ENCODE measurements at regions not wholly inside any gene's neighbourhood (a gene's known extent, or its start where the extent isn't known, plus 50 kb on each side); places are given as distances from the start of the nearest gene placed in this dataset.
"Not testable (repeated sequence)": the region's sequence is repeated elsewhere in the genome, so short reads cannot be mapped to it uniquely, and the experiment has no call there.

DNA sequence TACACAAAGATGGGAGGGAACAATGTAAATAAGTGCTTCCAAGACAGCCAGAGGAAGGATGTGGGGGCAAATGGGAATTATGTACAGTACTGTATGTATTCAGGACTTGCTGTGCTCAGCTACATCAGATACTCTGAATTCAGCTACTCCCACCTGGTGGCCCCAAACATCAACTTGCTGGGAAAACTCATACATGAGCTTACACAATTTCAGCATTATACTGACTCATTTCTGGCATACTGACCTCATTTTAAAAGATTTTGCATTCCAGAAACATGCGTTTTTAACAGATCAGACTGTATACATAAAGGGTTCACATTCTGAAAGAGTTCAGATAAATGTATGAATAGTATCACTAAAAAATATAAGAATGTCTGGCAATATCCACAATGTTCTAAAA lies 59.7 kb downstream of the GPX5 start:
- no peak for DNase-seq (ENCODE audit: low spot score)

DNA sequence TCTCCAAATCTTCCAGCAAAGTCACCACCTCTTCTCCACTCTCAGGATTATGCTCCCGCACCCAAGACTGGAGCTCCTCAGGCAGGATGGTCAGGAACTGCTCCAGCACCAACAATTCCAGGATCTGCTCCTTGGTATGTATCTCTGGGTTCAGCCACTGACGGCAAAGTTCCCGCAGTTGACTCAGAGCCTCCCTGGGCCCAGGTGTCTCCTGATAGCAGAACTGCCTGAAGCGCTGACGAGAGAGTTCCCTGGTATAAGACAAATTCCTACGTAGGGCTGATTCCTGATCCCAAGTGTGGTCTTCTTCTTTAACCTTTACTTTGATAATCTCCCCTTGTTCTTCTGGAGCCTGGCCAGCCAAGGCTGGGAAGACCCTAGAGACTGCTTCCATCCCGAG lies 60.6 kb downstream of the GPX5 start:
- no peak for DNase-seq (ENCODE audit: low spot score)

DNA sequence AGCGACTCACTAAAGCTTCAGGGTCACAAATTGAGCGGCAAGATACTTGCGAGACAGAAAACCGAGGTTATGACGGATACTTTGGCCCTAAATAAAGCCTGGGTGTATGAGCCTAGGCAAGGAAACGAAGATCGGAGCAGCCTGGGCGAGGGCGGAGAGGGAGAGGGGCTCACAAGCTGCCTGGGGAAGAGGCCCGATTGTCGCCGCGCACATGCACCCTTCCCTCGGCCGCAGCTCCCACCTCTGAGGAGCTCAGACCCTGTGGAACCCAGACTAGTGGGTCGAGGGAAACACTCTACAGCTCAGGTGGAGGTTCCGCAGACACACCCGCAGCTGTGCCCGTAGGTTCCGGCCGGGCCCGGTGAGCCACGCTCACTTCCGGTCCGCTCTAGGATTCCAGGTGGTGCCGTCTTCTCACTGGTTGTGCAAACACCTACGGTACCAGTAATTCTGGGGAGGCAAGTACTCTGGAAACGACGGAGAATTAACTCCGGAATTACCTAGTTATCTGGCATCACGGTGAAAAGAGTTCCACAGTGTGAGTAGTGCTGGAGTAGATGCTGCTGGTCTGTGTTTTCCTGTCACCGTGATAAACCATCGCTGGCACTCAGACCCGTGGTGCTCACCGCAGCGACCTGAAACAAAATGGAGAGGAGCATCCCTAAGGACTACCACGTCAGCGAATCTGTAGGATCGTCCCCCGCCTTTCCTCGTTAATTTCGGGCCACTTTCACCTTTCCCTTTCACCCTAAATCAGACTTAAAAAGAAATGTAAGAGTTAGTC lies 61.5 kb downstream of the GPX5 start:
- peak; percentile 84 for DNase-seq (ENCODE audit: low spot score)

DNA sequence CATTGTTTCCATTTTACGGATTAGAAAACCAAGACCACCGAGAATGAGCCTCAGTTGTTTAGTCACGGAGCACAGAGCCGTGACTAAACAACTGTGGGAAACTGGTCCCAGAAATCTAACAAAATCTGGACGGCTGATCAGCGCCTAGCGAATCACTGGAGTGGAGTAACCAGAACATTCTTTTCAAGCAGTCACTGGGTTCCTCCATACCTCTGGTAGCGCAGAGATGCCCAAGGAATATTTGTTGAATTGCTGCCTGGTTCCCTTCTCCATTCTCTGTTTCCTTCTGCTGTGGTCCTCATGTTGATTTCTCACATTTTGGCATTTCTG lies 62.0 kb downstream of the GPX5 start:
- no peak for DNase-seq (ENCODE audit: low spot score)

DNA sequence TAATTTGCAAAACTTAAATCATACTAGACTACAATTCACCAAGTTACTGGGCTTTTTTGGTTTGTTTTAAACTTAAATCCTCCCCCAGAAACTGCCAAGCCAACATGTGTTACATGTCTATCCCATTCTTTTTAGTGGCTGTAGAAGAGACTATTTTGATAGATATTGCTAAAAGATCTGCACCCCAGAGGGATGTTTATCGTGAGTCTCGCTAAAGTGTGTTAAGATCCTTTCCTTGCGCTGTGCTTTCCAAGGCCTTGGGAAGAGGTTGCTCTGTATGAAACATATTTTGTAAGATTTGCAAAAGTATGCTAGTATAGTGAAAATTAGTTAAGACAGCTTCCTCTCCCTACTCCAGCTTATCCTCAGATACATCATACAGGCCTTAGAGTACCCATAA lies 63.0 kb downstream of the GPX5 start:
- DNase-seq (ENCODE audit: low spot score), result no peak

DNA sequence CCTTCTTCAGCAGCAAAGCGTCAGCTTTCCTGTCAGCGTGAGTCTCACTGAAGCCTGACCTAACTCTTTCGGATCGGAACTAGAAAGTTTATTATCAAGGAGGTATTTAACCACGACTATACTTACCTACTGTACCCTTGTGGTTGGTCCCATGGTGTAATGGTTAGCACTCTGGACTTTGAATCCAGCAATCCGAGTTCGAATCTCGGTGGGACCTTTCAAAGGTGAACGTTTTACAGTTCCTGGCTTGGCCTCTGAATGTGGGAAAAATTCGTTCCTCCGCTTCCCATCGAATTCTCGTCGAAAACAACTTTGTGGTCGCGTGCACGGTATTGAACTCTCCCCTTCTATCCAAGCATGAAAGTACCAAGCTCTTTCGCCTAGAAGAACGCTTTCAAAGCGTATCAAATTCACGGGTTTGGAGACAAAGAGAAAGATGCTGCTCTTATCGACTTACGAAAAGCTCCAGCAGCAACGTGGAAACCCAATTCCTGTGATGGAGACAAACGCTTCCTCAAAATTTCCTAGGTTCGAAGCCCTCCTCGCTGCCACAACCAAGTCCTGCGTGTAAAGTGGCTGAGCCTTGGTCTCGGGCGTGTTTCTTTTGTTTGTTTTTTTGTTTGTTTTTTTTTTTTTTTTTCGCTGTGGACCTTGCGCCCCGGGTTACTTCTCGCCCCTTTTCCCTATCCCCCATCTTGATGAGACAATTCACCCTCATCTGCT lies 63.7 kb downstream of the GPX5 start:
- DNase-seq (ENCODE audit: low spot score), result peak; percentile 67

DNA sequence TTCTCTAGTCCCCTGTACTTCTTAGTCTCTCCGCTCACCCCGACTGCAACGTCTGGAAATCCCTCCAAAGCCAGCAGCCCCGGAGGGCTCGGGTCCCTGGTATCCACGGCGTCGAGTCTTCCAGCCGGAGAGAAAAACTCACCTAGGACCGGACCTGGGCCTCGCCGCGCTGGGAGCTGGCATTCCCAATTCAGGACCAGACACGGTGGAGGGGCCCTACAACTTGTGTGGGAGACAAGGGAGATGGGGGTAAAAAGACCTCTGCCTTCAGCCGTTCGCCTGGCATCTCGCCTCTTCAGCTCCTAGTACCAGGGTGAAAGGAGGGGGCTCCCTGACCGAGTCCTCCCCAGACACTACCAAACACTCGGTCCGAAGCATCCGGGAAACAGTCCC lies 64.3 kb downstream of the GPX5 start:
- DNase-seq (ENCODE audit: low spot score), result no peak

DNA sequence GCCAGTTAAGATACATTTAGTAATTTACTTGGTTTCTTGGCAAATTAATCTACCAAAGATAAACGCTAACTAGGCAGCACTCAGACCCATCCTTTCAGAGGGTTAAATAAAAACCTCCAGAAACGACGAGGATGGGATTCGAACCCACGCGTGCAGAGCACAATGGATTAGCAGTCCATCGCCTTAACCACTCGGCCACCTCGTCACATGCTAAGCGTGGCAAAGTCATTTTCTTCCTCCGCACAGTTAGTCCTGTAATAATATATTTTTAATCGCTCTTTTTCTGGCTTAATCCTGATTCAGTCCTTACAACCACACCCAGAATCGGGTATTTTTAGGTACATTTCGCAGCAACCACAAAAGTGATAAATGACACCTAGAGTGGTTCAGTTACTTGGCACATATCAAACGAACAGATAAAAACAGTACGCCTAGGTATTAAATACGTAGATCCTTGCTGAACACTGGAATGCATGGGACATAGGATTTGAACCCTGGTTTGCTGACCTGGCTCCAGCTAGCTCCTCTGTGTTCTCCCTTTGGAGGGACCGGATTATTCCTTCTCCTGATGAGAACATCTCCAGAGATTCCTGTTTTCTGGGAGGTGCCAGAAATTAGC lies 71.6 kb downstream of the GPX5 start:
- peak; percentile 41 for DNase-seq (ENCODE audit: low spot score)

DNA sequence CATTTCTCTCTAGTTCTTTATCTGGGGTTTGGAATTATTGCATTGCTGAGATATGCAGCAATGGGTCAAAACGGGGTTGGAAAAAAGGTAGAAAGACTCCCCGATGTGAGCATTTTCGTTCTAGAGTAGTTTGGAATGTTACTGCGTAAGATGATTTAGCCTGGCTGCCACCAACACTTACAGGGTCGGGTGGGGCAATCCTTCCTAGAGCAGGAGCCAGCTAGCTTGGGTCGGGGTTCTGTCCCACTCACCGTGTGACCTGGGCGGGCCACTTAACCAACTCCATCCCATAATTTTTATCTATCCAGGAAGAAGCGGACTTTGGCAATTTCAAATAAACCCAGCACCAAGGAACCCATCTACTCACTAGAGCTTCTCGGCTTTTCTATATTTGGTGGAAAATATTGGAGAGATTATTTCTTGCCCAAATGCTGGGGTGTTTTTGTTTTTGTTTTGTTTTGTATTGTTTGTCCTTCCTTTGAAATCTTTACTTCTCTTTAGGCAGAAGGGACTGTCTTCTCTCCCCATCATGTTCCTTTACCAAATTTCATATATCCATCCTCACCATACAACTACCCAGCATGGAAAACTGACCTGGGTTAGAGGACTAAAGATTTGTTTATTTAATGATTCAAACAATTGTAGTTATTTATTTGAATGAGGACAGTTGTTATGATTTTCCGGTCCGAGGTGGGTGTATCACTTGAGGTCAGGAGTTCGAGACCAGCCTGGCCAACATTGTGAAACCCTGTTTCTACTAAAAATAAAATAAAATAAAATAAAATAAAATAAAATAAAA lies 72.4 kb downstream of the GPX5 start:
- no peak for DNase-seq (ENCODE audit: low spot score)

DNA sequence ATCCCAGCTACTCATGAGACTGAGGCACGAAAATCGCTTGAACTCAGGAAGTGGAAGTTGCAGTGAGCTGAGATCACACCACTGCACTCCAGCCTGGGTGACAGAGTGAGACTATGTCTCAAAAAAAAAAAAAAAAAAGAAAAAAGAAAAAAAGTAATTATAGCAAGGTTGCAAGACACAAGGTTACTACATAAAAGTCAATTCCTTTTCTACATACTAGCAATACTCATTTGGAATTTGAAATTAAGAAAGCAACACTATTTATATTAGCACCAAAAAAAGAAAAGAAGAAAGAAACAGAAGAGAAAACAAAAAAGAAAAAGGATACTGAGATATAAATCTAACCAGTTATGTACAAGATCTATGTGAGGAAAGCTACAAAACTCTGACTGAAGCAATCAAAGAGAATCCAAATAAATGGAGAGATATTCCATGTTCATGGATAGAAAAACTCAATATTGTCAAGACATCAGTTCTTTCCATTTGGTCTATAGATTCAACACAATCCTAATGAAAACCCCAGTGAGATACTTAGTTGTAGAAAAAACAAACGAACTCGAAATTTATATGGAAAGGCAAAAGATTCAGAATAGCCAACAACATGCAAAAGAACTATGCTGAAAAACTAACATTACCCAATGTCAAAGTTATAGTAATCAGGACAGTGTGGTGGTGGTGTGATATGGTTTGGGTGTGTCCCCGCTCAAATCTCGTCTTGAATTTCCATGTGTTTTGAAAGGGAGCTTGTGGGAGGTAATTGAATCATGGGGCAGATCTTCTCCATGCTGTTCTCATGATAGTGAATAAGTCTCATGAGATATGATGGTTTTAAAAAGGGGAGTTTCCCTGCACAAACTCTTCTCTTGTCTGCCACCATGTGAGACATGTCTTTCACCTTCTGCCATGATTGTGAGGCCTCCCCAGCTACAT lies 73.3 kb downstream of the GPX5 start:
- no peak for DNase-seq (ENCODE audit: low spot score)

DNA sequence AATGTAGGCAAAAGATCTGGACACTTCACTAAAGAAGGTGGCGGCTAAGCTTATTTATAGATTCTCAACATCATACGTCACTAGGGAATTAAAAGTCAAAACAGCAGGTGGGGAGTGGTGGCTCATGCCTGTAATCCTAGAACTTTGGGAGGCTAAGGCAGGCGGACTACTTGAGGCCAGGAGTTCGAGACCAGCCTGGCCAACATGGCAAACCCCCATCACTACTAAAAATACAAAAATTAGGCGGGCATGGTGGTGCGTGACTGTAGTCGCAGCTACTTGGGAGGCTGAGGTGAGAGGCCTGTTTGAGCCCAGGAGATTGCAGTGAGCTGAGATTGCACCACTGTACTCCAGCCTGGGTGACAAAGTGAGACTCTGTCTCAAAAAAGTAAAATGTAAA lies 74.6 kb downstream of the GPX5 start:
- DNase-seq (ENCODE audit: low spot score), result no peak

DNA sequence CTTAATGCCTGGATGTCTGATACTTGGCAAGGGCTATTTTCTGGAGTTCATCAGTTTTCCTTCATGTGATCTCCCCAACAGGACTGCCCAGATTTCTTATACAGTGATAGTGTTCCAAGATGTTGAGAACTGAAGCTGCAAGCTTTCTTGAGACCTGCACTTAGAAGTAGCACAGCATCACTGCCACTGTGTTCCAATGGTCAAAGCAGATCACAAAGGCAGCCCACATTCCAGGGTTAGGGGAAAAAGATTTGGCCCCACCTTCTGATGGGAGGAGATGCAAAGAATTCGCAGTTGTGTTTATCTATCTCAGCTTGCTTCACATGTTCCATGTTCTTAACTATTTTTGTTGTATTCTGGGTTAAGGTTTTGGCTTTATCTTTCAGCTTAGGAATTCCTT lies 78.2 kb downstream of the GPX5 start:
- DNase-seq (ENCODE audit: low spot score), result no peak

DNA sequence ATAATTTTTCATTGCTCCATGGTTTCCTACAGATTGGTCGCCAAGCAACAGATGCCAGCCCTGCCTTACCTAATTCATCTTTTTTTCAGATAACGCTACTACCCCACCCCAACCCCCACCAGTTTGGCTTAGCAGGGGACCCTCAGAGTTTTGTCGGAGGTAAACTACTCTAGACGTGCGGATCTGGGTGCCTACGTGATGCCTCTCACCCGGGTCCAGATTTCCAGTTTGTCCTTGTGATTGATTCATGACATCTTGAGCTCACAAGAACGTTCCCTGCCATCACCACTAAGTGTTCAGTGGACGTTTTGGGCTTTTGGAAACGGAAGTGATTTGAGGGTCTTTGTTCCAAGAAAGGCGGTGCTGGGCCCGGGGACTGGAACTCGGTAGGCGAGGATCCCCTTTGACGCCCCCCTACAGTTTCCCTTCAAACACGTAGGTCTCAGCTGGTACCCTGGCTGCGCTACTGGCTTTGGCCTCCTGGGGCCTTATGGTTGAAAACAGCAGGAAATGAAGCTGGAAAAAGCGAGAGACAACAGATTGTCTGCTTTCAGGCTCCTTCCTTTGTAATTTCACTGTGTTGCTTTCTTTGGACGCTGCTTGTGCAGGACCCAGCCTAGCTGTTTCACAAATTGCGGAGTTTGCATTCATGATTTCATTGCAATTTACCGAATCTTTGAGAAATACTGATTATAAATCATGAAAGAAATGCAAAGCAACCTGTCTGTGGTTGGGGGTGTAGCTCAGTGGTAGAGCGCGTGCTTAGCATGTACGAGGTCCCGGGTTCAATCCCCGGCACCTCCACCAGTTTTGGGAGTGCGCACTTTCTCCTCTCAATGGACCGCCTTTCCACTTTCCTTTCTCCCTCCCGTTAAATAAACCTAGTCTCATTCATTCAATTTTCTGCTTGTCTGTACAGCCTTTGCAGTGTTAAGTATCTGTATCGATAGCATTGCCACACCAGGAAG lies 81.0 kb downstream of the GPX5 start:
- peak; percentile 81 for DNase-seq (ENCODE audit: low spot score)

DNA sequence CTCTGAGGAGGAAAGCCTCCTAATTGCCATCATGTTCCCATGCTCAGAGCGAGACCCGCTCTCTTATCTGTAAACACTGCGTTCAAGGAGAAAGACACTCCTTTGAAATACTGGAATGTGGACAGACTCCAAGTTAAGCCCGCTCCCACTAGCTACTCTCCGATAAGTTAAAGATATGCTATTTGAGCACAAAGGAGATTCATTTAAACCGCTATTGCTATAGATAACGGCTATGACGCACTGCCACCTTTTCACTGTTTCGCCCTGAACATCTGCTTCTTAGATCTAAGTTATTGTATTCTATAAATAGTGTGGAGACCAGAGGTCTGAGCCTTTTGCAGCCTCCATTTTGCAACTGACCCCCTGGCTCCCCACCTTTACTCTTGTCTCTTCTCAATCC lies 82.3 kb downstream of the GPX5 start:
- no peak for DNase-seq (ENCODE audit: low spot score)

DNA sequence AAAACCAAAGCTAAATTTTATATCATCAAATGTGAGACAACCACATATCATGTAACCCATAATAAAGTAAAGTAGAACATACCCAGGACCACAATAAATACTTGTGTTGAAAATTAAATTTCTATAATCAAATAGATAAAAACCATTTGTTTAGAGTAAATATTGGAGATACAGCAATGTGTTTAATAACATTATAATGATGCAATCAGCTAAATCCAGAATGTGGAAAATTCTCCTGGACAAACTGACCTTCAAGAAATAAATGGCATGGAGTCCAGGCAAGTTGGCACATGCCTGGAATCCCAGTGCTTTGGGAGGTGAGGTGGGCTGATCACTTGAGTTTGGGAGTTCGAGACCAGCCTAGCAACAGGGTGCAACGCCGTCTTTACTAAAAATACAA lies 84.0 kb downstream of the GPX5 start:
- DNase-seq (ENCODE audit: low spot score), result no peak

DNA sequence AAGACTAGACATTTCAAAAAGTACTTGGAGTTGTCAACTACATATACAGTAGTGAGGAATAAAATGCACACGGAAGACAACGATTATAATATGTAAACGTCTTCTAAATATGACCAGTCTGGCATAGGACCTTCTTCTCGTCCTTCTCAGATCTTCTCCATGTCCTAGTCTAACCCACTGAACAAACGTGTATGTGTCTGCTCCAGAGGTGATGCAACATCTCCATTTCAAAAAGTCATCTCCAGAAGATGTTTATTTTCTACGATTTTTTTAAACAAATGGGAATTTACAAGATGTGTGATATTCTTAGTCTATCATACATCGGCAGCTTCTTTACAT lies 89.9 kb downstream of the GPX5 start:
- DNase-seq (ENCODE audit: low spot score), result no peak

DNA sequence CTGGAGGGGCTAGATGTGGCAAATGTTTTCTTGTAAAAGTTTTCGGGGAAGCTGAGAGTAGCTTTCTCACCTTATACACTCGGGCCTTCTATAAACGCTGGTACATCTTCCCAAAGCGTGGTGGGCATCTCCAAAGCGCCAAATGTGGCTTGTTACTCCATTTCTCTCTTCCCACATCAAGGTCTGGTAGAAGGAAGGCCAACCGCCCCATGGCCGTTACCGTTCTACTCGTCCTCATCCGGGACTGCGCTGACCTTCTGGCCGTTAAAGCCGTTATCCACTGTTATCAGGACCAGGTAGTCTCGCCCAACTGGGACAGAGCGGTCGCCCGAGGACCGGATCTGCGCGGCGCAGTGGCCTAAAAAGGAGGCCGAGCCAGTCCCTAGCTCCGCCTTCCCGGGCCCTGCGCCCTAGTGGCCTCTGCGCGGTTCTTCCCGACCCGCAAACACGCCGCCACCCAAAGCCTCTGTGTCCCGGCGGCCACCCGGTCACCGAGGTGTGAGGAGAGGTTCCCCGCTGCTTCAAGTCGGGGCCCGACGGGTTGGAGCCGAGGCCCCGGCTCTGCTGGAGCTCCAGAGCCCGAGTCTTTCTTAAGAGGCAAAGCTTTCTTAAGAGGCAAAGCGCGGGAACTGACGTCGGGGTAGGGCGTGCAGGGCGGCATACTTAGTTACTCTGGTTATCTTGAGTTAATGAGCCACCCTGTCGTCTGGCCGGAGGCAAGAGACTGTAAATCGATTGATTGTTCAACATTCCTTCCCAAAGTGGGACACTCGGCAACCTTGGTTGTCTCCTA lies 90.5 kb downstream of the GPX5 start:
- DNase-seq (ENCODE audit: low spot score), result peak; percentile 50

DNA sequence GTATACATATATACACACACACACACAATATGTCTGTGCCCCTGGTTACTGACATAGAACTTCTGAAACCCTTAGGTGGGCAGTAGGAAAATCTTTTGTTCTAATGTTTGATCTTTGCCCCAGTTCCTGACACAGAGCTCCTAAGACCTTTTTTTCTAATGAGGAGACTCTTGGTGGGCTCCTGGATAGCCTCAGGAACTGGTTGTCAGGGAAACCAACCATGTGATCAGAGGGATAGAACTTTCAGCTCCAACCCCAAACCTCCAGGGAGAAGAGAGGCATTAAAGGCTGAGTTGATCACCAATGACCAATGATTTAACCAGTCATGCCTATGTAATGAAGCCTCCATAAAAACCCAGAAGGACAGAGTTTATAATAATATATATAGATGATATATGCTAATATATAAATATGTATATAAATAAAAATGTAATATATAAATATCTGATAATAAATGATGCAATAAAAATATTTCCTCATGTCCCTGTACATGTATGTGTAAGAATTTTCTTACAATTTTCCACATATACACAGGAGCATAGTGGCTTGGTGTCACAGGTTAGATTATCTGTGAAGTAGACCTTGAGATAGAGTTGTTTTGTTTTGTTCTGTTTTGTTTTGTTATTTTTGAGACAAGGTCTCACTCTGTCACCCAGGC lies 93.3 kb downstream of the GPX5 start:
- no peak for DNase-seq (ENCODE audit: low spot score)

DNA sequence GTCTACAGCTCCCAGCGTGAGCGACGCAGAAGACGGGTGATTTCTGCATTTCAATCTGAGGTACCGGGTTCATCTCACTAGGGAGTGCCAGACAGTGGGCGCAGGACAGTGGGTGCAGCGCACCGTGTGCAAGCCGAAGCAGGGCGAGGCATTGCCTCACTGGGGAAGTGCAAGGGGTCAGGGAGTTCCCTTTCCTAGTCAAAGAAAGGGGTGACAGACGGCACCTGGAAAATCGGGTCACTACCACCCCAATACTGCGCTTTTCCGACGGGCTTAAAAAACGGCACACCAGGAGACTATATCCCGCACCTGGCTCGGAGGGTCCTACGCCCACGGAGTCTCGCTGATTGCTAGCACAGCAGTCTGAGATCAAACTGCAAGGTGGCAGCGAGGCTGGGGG lies 95.6 kb downstream of the GPX5 start:
- not testable (repeated sequence) for DNase-seq (ENCODE audit: low spot score)
